ENCODE measurements at regions not wholly inside any gene's neighbourhood (a gene's known extent, or its start where the extent isn't known, plus 50 kb on each side); places are given as distances from the start of the nearest gene placed in this dataset.

DNA sequence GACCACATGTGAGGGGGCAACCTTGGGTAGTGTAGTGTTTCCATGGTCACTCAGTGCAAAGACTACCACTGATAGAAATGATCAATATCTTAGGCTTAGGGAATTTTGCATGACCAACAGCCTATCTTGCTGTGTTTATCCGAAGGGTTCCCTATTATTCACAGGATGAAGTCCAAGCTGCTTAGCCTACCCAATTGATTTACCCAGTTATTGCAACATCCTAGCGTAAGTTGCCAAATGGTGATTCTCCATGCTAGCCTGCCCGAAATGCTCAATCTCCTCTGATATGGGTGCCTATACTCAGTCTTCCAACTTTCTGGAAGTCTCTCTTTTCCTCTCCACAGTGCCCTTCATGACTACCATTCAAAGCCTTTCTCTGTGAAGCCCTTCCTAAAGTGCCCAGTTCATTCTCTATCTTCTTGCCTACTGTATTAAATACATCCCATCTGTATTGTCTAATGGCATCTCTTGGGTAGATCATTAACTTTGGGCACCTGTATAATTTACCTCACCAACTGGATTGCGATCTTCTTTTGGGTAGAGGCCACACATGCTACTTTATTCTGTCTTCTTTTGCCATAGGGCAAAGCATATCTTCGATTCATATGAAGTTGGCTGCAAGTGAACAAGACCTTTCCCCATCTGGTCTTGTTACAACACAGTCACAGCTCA is 240.5 kb downstream of the CLIC5 start:
- TF ChIP-seq CTCF (IDR thresholded peaks at IDR 0.05; ENCODE audit: borderline replicate concordance, extremely low read depth, low read length, poor library complexity, severe bottlenecking) (no peak), EZH2 (IDR thresholded peaks at IDR 0.05; ENCODE audit: borderline replicate concordance, low read depth, low read length, severe bottlenecking) (no peak)
